HG03520 (cell line): ENCODE measurements at regions not wholly inside any gene's neighbourhood (a gene's known extent, or its start where the extent isn't known, plus 50 kb on each side); places are given as distances from the start of the nearest gene placed in this dataset.
"Not testable (repeated sequence)": the region's sequence is repeated elsewhere in the genome, so short reads cannot be mapped to it uniquely, and the experiment has no call there.

ENCODE experiments used
- ATAC-seq: cut with Tn5 transposase; IDR thresholded peaks from one replicate; pipeline ENCODE4 v1.9.1; 2021; ENCODE audit warnings: mild to moderate bottlenecking, moderate library complexity; ENCODE audit not compliant: unreplicated experiment

DNA sequence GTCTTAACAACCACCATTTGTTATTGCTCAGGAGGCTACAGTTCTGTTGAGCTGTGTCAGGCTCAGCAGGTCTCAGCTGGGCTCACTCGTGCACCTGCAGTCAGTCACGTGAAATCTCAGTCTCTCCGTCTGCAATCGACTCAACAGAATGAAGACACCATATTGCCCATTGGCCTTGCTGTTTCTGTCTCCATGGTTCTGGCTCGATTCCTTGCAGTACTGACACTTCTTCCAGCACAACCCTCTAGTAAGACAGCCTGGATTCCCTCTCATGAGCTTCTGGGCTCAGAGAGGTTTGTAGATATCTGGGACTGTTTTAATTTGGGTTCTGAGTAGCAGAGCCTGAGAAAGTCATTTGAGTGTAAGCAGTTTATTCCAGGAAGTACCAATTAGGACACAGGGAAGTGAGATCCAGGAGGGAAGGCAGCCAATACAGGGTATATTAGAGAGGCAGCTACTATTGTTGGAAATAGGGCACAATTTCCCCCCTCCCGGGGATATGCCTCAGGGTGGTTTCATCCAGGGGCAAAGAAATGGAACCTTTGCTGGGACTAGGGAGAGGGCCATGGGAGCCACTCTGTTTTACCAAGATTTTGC lies 87.4 kb upstream of the RALGAPA2 start:
- ATAC-seq, result no peak

- ATAC-seq, result no peak
Measured at GRCh38 chr20:20797521-20798310, 85.3 kb upstream of the RALGAPA2 start.

GRCh38 chr20:20796766-20797440 lies 84.5 kb upstream of the RALGAPA2 start:
- ATAC-seq, result no peak

DNA sequence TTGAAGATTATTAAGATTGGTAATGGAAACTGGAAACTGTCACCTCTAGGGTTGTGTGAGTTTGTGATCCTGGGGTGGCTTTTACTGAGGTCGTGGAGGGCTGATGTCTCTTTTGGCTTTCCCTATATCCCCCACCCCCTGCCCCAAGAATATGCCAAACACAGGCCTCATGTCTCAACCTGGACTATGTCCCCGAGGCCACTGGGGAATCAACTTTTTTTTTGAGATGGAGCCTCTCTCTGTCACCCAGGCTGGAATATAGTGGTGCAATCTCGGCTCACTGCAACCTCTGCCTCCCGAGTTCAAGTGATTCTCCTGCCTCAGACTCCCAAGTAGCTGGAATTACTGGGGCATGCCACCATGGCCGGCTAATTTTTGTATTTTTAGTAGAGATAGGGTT lies 83.3 kb upstream of the RALGAPA2 start:
- no peak for ATAC-seq

GRCh38 chr20:20795119-20795518 lies 82.7 kb upstream of the RALGAPA2 start:
- no peak for ATAC-seq

DNA sequence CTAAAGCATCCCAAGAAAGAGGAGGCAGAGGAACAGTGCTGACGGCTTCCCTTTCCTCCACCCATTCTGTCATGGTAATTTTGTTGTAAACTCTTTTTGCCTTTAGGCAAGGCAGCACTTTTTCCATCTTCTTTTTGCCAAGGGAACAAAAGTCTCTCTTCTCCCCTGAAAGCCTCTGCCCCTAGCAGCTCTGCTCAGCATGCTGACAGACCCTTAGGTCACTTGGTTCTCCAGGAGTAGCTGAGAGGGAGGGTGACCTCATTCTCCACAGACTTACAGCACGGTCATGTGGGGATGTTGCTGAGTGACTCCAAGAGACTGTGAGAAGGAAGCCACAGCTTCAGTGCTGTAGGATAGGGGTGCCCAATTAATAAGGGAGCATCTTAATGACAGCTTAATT lies 81.1 kb upstream of the RALGAPA2 start:
- no peak for ATAC-seq

GRCh38 chr20:20791664-20792568 lies 79.5 kb upstream of the RALGAPA2 start:
- no peak for ATAC-seq

- no peak for ATAC-seq
Measured at GRCh38 chr20:20788308-20788707, 75.9 kb upstream of the RALGAPA2 start.

- ATAC-seq, result no peak
Measured at GRCh38 chr20:20786428-20786827, 74.0 kb upstream of the RALGAPA2 start.

DNA sequence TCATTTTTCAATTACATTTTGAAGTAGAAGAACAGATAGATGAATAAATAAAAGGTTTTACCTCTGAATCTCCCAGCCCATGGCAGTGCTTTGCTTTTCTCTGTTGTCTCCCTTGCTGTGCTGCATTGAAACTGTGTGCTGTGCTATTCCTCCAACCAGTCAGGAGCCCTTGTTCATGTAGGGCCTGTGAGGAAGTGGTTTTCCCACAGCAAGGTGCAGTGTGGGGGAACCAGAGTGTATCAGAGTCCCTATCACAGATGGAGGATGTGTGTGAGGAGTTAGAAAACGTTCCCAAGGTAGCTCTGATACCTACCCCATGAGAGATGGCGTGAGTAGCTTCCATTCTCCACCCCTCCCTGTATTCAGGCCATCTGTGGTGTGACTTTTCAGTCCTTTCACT lies 72.8 kb upstream of the RALGAPA2 start:
- no peak for ATAC-seq

GRCh38 chr20:20784450-20784849 lies 72.0 kb upstream of the RALGAPA2 start:
- not testable (repeated sequence) for ATAC-seq

DNA sequence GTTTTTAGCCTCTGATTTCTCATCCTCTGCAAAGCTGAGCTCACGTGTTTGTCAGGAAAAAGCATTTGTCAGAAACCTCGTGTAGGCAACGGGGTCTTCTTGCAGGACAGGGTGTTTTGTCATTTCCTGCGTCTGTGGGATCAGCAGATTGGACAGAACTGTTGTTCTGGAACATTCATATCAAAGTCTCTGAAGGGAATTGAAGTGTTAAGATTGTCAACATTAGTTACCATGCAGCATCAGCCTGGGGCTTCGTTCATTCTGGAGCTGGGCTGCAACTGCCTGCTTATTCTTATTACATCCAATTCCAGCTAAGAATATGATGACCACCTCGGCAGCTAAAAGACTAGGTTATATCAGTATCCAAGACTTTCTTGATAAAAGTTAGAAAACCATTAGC lies 71.0 kb upstream of the RALGAPA2 start:
- no peak for ATAC-seq

GRCh38 chr20:20782755-20783154 lies 70.3 kb upstream of the RALGAPA2 start:
- no peak for ATAC-seq

DNA sequence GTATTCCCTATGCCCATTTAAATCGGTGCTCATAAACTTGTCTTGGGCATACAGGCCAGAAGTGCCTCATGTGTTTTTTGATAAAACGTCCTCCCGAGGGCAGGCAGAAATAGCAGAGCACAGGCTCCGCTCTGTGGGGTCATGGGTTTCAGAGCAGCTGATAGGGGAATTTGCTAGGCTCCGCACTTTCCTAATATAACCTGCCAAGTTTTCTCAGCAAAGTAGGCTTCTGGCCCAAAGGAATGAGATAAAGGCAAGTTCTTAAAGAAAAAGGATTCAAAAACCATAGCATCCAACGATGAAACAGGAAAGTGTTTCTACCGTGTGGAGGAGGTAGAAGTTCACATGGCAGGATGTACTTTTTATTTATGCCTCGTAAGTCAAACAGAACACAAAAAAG lies 69.8 kb upstream of the RALGAPA2 start:
- ATAC-seq, result no peak

DNA sequence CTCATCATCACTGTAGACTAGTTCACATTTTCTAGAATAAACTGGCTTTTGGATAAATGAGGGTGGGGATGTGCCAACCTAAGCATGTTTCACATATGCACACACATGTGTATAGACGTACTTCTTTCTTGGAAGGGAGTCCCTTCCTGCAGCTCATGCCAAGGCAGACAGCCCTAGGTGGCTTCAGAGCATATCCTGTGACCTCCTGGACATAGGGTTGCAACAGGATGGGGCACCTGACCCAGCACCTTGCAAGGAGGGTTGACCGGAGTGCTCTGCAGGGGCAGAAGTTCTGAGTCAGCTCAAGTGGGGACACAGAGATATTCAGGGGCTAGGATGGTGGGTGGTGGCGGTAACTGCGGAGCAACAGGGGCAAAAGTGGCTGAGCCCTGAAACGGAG lies 68.6 kb upstream of the RALGAPA2 start:
- no peak for ATAC-seq

DNA sequence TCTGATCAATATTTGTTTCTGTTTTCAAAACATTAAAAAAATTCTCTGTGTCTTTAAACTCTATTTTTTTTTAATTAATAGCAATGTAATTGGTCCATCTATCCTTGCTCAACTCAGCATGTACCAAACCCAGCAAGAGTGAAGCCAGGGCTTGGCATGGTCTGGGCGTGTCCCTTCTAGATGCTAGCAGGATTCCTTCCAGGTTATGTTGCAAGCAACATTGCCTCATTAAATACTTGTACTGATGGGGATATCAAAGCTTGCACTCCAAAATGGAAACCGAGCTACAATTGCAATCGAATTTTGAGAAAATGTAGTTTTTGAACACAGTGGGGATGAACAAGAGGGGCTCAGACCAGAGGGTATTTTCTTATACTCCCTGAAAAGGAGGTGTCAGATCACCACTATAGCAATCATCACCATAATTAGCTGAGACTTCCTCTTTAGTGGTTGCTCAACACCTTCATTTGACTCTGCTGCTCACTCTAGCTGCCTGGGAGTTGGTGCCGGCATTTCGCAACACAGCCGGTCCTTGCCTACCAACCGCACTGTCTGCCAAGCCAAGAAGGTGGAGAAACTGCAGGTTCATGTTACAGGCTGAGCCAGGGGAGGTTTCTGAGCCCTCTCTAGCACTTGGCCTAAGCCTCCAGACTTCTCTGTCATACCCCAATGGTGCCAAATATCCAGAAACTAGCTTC lies 67.8 kb upstream of the RALGAPA2 start:
- ATAC-seq, result no peak

GRCh38 chr20:20778676-20779075 lies 66.2 kb upstream of the RALGAPA2 start:
- no peak for ATAC-seq

GRCh38 chr20:20772497-20773085 lies 60.1 kb upstream of the RALGAPA2 start:
- no peak for ATAC-seq

- no peak for ATAC-seq
Measured at GRCh38 chr20:20768202-20768815, 55.9 kb upstream of the RALGAPA2 start.
